Femur (tissue), 1 donor: ENCODE measurements at regions not wholly inside any gene's neighbourhood (a gene's known extent, or its start where the extent isn't known, plus 50 kb on each side); places are given as distances from the start of the nearest gene placed in this dataset.
"Not testable (repeated sequence)": the region's sequence is repeated elsewhere in the genome, so short reads cannot be mapped to it uniquely, and the experiment has no call there.

ENCODE experiments used
- DNase-seq: peaks from one replicate; pipeline ENCODE4 v3.0.0-alpha.2; 2017

DNA sequence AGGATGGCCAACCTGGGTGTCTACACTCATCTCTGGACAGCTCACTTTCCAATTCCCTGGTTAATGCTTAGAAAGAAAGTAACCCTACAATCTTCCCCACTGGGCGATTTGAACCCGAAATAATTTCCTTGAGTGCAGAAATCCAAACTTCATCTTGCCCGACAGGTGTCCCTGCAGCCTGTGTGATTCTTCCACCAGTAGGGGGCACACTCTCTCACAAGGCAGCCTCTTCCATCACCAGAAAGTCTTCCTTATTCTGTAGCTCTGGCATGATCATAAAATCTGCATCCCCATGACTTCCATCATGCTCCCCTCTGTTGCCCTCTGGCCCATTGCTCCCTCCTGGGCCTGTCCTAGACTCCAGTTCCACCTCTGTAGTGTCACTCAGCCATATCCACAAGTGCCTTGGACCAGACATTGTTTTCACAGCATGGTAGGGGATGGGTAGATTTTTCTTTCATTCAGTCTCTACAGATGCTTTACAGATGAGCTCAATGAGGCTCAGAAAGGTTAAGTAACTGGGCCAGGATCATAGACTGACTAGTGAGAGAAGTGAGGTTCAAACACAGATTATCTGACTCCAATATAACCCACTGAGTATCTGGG is 170.4 kb upstream of the SPTLC3 start:
- DNase-seq, result no peak

DNA sequence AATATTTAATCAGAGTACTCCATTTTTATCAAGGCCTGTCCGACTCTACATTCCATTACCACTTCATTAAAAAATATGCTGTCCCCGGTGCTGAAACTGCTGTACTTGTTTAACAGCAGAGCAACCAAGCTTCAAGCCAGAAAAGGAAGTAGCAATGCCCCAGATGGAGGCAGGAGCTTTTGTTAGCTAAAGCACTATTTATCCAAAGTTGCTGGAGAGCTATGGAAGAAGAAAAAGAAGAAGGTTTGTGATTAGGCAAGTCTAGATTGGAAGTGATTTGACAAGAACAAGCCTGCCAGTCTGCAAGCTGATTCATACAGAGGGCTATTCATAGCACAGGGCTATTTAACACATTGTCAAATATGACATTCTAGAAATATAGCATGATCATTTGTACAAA is 160.9 kb upstream of the SPTLC3 start:
- no peak for DNase-seq

DNA sequence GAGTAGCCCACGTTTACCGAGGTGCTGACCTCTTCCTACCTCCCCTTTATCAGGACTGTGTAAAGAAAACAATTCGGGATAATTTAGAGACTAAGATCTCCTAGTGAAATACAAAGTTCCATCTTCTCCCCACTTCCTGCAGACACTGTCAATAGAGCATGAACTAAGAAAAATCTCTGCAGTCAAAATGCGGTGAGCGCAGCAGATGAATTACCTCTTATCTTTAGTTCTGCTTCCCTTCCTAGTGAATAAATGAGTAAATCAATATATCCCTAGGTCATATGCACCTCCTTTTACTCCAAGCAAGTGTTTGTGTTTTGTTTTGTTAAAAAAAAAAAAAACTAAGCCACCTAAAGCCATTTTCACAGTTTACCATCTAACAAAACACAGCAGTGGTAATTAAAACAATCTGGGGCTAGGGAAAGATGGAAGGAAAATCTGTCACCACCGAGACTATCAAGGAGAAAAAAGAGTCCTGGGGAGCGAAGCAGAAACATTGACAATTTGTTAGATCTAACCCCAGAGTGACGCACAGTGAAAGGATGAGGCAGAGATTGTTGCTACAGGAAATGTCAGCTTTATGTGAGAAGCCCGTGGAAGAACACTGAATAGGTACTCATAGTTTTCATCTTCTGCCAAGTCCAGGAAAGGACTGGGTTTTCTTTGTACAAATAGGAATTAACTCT is 159.4 kb upstream of the SPTLC3 start:
- DNase-seq, result no peak

DNA sequence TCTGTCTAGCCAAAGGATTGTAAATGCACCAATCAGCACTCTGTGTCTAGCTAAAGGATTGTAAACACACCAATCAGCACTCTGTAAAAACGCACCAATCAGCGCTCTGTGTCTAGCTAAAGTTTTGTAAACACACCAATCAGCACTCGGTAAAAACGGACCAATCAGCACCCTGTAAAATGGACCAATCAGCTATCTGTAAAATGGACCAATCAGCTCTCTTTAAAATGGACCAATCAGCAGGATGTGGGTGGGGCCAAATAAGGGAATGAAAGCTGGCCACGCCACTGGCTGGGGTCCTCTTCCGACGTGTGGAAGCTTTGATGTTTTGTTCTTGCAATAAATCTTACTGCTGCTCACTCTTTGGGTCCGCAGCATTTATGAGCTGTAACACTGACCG is 151.1 kb upstream of the SPTLC3 start:
- DNase-seq, result not testable (repeated sequence)

DNA sequence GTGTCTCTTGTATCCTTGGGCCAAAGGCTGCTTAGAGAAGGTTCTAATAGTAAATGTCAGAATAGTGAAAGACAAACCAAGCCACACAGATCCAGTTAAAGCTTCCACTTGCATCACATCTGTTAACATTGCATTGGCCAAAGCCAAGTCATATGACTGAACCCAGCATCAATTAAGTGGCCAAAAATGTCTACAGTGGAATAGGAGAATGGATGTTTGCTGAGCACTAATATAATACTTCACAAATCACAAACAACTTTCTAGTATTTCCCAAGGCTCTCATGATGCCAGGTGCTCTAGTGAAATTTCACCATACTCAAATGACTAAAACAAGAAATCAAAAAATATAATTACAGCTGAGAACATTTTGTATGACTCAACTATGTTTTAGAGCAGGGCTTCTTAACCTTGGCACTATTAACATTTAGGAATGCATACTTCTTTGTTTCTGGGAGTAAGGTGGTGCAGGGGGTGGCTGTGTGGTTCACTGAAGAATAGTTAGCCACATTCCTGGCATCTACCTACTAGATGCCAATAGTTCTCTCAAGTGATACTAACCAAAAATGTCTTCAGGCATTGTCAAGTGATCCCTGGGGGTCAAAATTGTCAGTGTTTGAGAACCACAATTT is 148.0 kb upstream of the SPTLC3 start:
- no peak for DNase-seq

DNA sequence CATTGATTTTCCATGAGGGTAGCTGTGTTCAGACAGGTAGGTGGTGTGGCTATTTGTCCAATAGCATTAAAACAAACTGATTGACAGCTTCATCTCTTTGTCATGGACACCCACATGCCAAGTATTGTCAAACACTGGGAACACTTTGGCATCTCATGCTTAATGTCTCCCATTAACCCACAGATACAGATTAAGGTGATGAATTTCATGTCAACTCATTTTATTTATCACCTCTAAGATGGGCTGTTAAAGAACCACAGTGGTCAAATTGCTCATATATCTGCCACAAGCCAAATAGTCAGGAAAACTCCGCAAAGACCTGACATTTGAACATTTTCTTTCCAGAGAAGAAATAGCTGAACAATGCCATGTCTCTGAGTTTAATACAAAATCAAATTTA is 139.1 kb upstream of the SPTLC3 start:
- no peak for DNase-seq

DNA sequence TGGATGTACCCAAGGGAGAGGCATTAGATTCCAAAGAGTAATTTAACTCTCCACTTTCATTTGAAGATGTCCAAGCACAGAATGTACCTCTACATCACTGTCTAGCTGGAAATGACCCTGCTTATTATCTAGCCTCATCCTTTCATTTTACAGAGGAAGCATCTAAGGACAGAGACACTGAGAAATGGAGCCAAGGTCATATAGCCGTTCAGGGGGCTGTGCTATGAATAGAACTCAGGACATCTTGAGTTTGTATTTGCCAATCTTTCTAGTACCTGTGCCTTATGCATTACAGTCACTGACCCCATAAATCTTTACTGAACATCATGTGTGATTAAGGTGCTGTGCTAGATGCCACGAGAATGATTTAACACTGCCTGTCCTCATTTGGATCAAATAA is 138.2 kb upstream of the SPTLC3 start:
- no peak for DNase-seq

DNA sequence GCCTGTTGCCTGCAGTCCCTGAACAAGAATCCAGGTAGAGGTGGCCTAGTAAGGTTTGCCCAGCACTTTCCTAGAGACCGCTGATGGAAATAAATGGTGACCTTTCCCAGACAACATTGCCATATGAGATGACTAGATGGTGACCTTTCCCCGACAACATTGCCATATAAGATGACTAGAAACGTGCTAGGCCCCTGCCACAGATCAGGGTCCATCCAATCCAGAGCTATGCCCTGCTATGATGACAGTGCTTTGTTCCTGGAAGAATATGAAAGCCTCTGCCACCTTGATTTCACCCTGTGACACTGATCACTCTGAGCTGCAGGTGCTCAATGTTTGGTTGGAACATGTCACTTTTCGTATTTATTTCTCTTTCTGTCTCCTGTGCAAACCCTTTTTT is 133.8 kb upstream of the SPTLC3 start:
- no peak for DNase-seq

DNA sequence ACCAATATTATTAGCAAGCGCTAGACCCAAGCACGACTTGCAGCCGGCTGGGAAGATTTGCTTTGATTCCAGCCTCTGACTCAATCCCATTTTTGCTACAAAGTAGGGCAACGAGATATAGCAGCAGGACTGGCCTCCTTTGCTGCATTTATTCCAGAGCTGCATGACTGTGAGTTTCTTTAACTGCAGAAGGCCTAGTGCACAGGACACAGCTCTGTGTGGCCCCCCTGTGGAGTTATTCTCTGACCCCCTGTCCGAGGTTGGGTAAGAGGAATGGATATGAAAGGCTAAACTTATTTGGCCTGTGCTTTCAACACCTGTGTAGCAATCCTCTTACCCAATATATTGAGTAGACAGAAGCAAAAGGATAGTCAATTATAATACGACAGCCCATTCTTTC is 133.3 kb upstream of the SPTLC3 start:
- no peak for DNase-seq

DNA sequence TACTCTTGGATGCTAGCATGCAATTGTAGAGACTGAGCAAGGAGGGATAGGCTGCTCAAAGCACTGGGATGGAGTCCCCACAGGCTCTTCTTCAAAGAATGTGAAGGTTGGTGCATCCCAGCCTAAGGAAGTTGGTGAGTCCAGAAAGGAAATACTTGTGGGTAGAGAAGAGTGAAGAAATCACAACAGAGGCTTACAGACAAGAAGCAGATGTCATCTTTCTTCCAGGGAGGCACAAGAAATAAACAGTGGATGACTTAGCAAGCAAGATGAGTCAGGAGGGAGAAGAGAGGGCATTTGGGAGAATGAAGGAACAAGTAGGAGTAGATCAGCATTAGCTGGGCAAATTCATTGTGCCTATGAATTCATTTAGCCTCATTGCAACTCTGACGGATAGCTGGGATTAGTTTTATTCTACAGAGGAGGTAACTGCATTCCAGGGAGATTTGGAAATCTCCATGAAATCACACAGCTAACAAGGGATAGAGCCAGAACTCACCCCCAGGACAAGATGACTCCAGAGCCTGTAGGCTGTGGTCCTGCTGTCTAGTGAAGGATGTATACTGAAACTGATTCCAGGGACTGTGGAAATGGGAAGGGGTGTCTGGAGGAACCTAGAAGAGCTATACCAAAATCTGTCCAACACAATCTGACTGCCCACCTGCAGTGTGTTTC is 125.8 kb upstream of the SPTLC3 start:
- DNase-seq, result no peak

DNA sequence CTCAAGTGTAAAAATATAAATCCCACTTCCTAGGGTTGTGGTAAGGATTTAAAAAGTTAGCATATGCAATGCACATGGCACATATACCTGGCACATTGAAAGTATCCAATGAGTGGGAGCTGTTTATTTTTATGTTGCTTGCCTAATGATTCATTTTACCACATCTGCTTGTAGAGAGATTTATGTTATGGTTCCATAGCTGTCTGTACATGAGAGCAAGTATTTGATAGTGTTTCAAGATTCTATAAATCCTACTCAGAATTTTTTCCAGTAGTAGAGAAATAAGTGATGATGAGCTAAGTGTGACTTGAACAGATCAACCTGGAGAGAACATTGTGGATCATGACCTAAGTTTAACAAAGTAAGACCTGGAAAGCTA is 125.3 kb upstream of the SPTLC3 start:
- DNase-seq, result no peak

DNA sequence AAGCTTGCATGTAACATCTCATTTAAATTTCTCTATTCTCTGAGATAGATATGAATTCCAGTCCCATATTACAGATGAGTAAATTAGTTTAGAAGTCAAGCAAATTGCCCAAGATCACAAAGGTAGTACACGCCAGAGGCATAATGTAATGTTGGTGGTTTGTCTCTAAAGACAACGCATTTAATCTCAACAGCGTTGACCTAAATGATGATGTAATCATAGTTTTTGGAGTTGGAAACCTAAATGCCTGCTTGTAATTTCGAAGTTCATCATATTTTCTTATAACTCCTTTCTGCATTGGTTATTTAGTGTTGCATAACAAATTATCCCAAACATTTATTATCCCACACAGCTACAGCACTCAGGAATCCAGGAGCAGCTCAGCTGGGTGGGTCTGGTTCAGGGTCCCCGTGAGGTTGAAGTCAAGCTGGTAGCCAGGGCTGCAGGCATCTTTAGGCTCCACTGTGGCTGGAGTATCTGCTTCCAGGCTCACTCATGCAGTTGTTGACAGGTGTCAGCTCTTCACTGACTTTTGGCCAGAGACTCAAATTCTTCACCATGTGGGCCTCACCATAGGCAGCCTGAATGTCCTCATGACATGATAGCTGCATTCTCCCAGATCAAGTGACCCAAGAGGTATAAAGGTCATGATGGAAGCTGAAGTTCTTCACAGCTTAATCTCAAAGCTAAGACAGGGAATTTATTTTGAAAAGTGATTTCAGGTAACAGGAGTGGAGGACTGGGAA is 122.0 kb upstream of the SPTLC3 start:
- DNase-seq, result no peak

DNA sequence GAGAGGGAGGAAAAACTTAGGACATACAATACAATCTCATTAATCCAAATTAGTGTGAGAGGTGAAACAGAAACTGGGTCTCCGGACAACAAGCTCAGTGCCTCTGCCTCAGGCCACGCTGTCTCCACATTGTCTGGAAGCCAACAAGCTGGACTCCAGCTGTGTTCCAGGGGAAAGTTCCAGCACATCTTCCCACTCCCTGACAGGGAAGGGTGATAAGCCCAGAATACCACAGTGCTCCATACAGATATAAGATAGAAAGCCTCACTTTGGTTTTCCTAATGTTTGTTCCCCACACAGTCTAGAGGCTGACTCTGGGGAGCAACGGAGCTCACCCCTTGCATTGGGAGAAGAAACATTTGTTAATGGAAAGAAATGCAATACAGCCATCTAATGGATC is 117.1 kb upstream of the SPTLC3 start:
- DNase-seq, result no peak

DNA sequence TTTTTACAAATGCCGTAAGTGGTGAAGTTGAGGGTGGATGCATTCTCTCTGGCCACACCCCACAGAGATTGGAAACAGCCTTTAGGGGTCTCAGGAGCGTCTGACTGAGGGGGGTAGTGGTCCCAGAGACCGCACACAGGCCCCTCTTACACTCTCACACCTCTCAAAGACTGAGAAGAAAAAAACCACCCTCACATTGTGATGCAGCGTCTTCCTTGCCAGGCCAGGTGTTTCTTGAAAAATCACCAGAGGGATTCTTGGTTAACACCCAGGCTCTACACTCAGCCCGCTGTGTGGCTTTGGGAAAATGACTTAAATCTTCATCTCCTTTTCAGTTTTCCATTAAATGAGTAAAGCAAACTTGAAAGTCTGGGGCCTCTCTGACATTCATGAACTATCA is 115.8 kb upstream of the SPTLC3 start:
- DNase-seq, result no peak

DNA sequence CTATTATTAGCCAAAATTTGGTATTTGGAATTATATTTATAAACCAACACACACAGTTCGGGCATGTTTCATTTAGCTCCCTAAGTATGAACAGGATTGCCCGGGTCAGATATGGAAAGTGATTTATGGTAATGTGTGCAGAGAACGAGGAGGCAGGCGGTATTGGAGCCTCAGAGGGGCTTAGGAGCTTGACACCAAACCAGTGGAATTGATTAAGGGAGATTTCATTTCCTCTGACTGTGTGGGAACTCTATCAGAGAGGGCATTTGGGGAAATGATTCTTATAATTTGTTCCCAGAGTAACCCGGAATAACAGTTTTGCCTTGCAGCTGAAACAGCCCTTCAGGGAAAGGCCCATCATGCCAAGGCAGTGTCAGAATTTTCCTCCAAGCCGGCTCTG is 115.1 kb upstream of the SPTLC3 start:
- DNase-seq, result no peak

DNA sequence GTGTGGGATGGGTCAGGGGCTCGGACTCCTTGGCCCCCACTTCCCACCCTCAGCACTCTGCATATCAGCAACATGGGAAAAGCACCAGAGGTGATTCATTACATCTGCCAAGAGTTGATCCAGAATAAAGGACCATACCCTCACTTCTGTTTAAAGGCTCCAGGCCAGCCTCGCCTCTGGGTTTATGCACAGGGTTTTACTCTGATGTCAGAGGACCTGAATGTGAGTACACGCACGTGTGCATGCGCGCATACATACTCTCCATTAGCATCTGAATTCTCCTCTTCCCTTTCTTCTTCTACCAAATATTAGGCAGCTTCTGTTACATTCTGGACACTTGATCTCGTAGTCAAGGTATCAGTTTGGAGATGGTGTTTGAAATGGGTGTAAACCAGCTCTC is 114.7 kb upstream of the SPTLC3 start:
- no peak for DNase-seq

DNA sequence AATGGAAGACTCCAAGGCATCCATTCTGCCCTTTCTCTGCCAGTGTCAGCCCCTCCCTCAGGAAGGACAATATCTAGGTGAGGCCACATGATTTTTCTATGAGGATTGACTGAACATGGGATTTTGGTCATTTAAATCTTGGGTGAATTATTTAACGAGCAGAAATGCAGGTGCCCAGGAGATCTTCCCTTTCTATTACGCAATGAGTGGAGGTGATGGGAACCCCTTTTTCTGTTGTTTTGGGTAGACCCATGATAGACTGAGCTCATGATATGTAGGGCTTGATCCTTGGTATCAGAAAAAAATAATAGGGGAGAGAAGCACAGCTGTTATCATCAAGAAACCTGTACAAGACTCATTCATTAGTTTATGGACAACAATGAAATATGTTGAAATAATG is 112.6 kb upstream of the SPTLC3 start:
- DNase-seq, result no peak

DNA sequence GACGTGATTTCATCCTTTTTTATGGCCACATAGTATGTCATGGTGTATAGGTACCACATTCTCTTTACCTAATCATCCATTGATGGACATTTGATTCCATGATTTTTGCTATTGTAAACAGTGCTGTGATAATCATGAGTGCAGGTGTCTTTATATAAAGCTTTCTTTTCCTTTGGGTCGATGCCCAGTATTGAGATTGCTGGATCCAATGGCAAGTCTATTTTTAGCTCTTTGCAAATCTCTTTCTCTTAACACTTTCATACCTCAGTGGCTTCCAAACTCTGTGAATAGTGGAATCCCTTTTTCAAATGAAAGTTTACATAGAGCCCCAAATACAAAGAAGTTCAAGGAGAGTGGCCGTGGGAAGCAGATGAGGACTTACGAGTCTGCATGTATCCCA is 105.8 kb upstream of the SPTLC3 start:
- no peak for DNase-seq

DNA sequence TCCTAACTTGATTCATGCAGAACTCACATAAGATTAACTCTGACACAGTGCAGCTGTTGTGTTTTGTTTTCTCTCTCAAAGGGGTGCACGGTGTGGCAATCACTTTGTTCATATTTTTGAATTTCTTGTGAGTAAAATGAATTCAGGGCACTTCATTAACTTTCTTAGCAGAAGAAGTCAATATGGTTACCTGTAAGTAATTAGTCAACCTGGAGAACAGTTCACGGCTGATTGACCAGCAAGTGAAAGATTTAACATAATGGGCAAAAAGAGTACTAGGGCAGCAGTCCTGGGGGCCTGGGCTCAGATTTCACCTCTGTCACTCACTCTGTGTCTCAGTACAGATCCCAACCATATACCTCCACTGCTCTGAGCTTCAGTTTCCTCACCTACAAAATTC is 102.4 kb upstream of the SPTLC3 start:
- no peak for DNase-seq

DNA sequence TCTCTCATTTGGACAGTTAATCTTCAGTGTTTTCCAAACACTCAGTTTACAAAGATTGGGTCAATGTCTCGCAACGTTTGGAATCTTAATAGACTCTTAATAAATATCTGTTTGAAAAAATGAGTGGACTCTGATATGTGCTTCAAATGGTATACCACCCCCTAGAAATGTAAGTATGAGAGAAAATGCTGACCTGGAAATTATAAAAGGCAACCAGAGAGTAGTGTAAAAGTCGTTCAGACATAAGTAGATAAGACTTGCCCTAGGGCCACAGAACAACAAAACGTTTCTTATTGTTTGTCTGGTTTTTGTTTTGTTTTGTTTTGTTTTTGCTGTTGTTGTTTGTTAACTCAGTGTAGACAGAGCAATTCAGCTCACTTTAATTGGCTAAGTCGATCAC is 97.4 kb upstream of the SPTLC3 start:
- DNase-seq, result no peak

DNA sequence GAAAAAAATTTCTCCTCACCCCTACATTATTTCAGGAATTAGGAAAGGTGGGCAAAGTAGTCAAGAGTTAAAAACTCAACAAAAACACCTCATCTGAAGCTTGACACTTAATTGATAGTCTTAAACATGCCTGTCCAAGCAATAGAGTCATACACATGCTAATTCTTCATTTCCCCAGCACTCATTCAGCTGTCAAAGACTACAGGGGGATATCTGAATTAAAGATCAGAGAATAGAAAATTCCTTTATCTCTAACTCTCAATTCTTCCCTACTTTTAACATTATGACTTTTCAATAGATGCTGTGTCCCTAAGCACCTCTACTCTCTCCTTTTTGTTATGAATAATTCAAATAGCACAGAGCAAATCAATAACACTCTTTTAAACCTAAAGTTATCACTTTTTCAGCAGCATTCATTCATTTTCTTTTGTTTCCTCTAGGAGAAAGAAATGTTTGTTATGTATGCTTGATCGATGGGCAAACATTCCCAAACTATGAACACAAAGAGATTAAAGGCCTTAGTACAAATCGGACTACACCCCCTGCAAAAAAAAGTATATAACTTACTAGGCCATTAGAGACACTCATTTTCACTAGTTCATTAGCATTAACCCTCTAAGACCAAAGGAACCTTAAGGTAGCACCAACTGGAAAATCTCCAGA is 94.9 kb upstream of the SPTLC3 start:
- DNase-seq, result no peak

DNA sequence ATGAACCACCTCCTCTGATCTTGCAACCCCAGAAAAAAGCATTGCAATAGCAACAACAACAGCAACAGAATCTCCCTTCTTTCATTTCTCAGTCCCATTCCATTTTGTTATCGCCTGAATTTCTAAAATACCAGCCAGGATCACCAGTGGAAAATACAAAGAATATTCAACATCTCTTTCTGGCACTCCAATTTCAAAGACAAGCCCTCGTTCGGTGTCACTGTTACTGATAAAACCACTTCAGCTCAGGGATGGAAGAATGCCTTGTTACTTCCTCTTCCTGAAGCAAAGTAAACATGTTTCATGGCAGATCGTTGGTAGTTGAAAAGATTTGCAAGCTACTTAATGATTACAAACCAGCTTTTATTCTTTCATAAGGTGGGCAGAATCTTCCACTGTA is 94.0 kb upstream of the SPTLC3 start:
- DNase-seq, result no peak

DNA sequence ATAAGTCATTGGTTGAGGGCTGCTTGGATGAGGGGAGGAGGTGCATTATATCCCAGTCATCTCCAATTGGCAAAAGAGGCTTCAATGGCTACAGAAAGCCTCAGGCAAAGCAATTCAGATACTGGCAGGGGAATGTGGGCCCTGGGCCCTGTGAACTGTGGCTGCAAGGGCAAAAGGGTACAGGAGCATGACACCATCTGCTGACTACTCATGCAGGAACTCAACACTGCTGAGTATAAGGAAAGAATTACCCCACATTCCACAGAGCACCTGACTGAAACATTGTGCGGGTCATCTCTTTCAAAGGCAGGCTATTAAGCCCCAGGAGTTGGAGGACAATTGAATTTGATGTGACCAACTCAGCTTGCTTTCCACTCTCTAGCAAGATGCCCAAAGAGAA is 92.1 kb upstream of the SPTLC3 start:
- DNase-seq, result no peak
